ENCODE measurements at regions not wholly inside any gene's neighbourhood (a gene's known extent, or its start where the extent isn't known, plus 50 kb on each side); places are given as distances from the start of the nearest gene placed in this dataset.

GRCh38 chr20:2244523-2244922 lies 51.3 kb upstream of the TGM3 start:
- TF ChIP-seq PATZ1 (CRISPR knock-in tag; IDR thresholded peaks at IDR 0.05; ENCODE audit: borderline replicate concordance) (no peak), ZFP3 (CRISPR knock-in tag; IDR thresholded peaks at IDR 0.05) (no peak)

Data from SK-N-SH treated with all-trans-retinoic acid at 6 μM for 48 hours (cell line).